ENCODE measurements at regions not wholly inside any gene's neighbourhood (a gene's known extent, or its start where the extent isn't known, plus 50 kb on each side); places are given as distances from the start of the nearest gene placed in this dataset.

- no peaks in the 10 kb centered on the region for H3K36me3 ChIP-seq (ENCODE audit: insufficient read depth, low read length)
- no peak overlapping the region for H3K9ac ChIP-seq (ENCODE audit: low read length)
These were observed 65.6 kb upstream of the HS3ST4 start for GRCh38 chr16:25626172-25626571.

GRCh38 chr16:25625620-25626019, 66.1 kb upstream of the HS3ST4 start:
- Histone ChIP-seq H3K4me1 (ENCODE audit: insufficient read depth, low read length, severe bottlenecking) (no peaks in the 10 kb centered on the region), H3F3A (ENCODE audit: insufficient read depth, low read length) (no peaks in the 10 kb centered on the region), H3K4me2 (ENCODE audit: low read length) (no peak overlapping the region), H3K36me3 (ENCODE audit: insufficient read depth, low read length) (no peaks in the 10 kb centered on the region), H4K20me1 (ENCODE audit: insufficient read depth, low read length) (no peaks in the 10 kb centered on the region), H3K9me3 (ENCODE audit: low read length) (no peaks in the 10 kb centered on the region), H3K9ac (ENCODE audit: low read length) (no peak overlapping the region), H3K79me2 (ENCODE audit: insufficient read depth, low read length) (no peaks in the 10 kb centered on the region), H3K27ac (ENCODE audit: low read depth, low read length, poor library complexity, severe bottlenecking) (no peak overlapping the region), H3K27me3 (ENCODE audit: insufficient read depth, low read length) (no peaks in the 10 kb centered on the region), H3K9me2 (ENCODE audit: low read depth, low read length) (no peaks in the 10 kb centered on the region), H2AFZ (ENCODE audit: low read length) (no peak overlapping the region), H3K4me3 (ENCODE audit: low read depth, low read length, poor library complexity, severe bottlenecking) (no peak overlapping the region)
- TF ChIP-seq EZH2 (IDR thresholded peaks at IDR 0.05; ENCODE audit: borderline replicate concordance, low read length) (no peak), CTCF (IDR thresholded peaks at IDR 0.05; ENCODE audit: low read length) (no peak)

More at GRCh38 chr16:25626172-25626571, 65.6 kb upstream of the HS3ST4 start:
- Histone ChIP-seq H3K9me2 (ENCODE audit: low read depth, low read length) (no peaks in the 10 kb centered on the region), H3K27ac (ENCODE audit: low read depth, low read length, poor library complexity, severe bottlenecking) (no peak overlapping the region), H3K4me1 (ENCODE audit: insufficient read depth, low read length, severe bottlenecking) (no peaks in the 10 kb centered on the region), H3F3A (ENCODE audit: insufficient read depth, low read length) (no peaks in the 10 kb centered on the region), H3K4me2 (ENCODE audit: low read length) (no peak overlapping the region), H4K20me1 (ENCODE audit: insufficient read depth, low read length) (no peaks in the 10 kb centered on the region), H2AFZ (ENCODE audit: low read length) (no peak overlapping the region), H3K79me2 (ENCODE audit: insufficient read depth, low read length) (no peaks in the 10 kb centered on the region), H3K27me3 (ENCODE audit: insufficient read depth, low read length) (no peaks in the 10 kb centered on the region), H3K9me3 (ENCODE audit: low read length) (no peaks in the 10 kb centered on the region), H3K4me3 (ENCODE audit: low read depth, low read length, poor library complexity, severe bottlenecking) (no peak overlapping the region)
- TF ChIP-seq CTCF (IDR thresholded peaks at IDR 0.05; ENCODE audit: low read length) (no peak), EZH2 (IDR thresholded peaks at IDR 0.05; ENCODE audit: borderline replicate concordance, low read length) (no peak)

- Histone ChIP-seq H3K4me1 (ENCODE audit: insufficient read depth, low read length, severe bottlenecking) (no peaks in the 10 kb centered on the region), H3K9me3 (ENCODE audit: low read length) (no peaks in the 10 kb centered on the region), H4K20me1 (ENCODE audit: insufficient read depth, low read length) (no peaks in the 10 kb centered on the region), H3K27ac (ENCODE audit: low read depth, low read length, poor library complexity, severe bottlenecking) (no peak overlapping the region), H3K36me3 (ENCODE audit: insufficient read depth, low read length) (no peaks in the 10 kb centered on the region), H3K9me2 (ENCODE audit: low read depth, low read length) (no peaks in the 10 kb centered on the region), H3K9ac (ENCODE audit: low read length) (no peak overlapping the region), H3K79me2 (ENCODE audit: insufficient read depth, low read length) (no peaks in the 10 kb centered on the region), H3F3A (ENCODE audit: insufficient read depth, low read length) (no peaks in the 10 kb centered on the region), H3K4me2 (ENCODE audit: low read length) (no peak overlapping the region), H3K4me3 (ENCODE audit: low read depth, low read length, poor library complexity, severe bottlenecking) (no peak overlapping the region), H3K27me3 (ENCODE audit: insufficient read depth, low read length) (no peaks in the 10 kb centered on the region), H2AFZ (ENCODE audit: low read length) (no peak overlapping the region)
- TF ChIP-seq EZH2 (IDR thresholded peaks at IDR 0.05; ENCODE audit: borderline replicate concordance, low read length) (no peak), CTCF (IDR thresholded peaks at IDR 0.05; ENCODE audit: low read length) (no peak)
These were observed 77.0 kb upstream of the HS3ST4 start for GRCh38 chr16:25614716-25615265.
